ENCODE measurements at regions not wholly inside any gene's neighbourhood (a gene's known extent, or its start where the extent isn't known, plus 50 kb on each side); places are given as distances from the start of the nearest gene placed in this dataset.

GRCh38 chr3:75078290-75078689 lies 463.8 kb upstream of the CNTN3 start:
- TF ChIP-seq ATF2 (IDR thresholded peaks at IDR 0.05; ENCODE audit: low read length) = no peak
- TF ChIP-seq MTA2 (IDR thresholded peaks at IDR 0.05; ENCODE audit: low read depth) = no peak
- TF ChIP-seq FOXM1 (IDR thresholded peaks at IDR 0.05; ENCODE audit: low read depth, low read length) = no peak
- TF ChIP-seq EP300 (IDR thresholded peaks at IDR 0.05; ENCODE audit: borderline replicate concordance in 1 of 2, control insufficient read depth in 1 of 2, low read depth in 2 of 2, low read length in 2 of 2) = no peak
- TF ChIP-seq BACH1 (IDR thresholded peaks at IDR 0.05; ENCODE audit: borderline replicate concordance) = no peak
- TF ChIP-seq FOS (IDR thresholded peaks at IDR 0.05; ENCODE audit: borderline replicate concordance, extremely low read depth, insufficient read length) = no peak
- no peak for TF ChIP-seq GABPA (IDR thresholded peaks at IDR 0.05; ENCODE audit: low read depth)

Data from GM12878 (cell line).